ENCODE measurements at regions not wholly inside any gene's neighbourhood (a gene's known extent, or its start where the extent isn't known, plus 50 kb on each side); places are given as distances from the start of the nearest gene placed in this dataset.

- TF ChIP-seq, protein P1, sequence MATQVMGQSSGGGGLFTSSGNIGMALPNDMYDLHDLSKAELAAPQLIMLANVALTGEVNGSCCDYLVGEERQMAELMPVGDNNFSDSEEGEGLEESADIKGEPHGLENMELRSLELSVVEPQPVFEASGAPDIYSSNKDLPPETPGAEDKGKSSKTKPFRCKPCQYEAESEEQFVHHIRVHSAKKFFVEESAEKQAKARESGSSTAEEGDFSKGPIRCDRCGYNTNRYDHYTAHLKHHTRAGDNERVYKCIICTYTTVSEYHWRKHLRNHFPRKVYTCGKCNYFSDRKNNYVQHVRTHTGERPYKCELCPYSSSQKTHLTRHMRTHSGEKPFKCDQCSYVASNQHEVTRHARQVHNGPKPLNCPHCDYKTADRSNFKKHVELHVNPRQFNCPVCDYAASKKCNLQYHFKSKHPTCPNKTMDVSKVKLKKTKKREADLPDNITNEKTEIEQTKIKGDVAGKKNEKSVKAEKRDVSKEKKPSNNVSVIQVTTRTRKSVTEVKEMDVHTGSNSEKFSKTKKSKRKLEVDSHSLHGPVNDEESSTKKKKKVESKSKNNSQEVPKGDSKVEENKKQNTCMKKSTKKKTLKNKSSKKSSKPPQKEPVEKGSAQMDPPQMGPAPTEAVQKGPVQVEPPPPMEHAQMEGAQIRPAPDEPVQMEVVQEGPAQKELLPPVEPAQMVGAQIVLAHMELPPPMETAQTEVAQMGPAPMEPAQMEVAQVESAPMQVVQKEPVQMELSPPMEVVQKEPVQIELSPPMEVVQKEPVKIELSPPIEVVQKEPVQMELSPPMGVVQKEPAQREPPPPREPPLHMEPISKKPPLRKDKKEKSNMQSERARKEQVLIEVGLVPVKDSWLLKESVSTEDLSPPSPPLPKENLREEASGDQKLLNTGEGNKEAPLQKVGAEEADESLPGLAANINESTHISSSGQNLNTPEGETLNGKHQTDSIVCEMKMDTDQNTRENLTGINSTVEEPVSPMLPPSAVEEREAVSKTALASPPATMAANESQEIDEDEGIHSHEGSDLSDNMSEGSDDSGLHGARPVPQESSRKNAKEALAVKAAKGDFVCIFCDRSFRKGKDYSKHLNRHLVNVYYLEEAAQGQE (IDR thresholded peaks at IDR 0.05; ENCODE audit: insufficient read depth in 1 of 2, low read depth in 2 of 2, low read length in 1 of 2): no peak
- TF ChIP-seq CTCF (IDR thresholded peaks at IDR 0.05) (no peak), SIN3A (IDR thresholded peaks at IDR 0.05; ENCODE audit: borderline replicate concordance, insufficient read depth, low read depth, low read length) (no peak), TCF7L2 (IDR thresholded peaks at IDR 0.05; ENCODE audit: low read depth, low read length) (no peak), POLR2AphosphoS5 (IDR thresholded peaks at IDR 0.05; ENCODE audit: low read depth, low read length) (no peak)
Measured at GRCh38 chr1:58986996-58987767, 203.3 kb upstream of the JUN start.
